Trophoblast cell (in vitro differentiated cells and primary cell): ENCODE measurements at regions not wholly inside any gene's neighbourhood (a gene's known extent, or its start where the extent isn't known, plus 50 kb on each side); places are given as distances from the start of the nearest gene placed in this dataset.

Experiments used
- DNase-seq, 2 donors: peaks; one replicate each; pipeline ENCODE4 v3.0.0-alpha.2; 2016
- H2AFZ ChIP-seq: 2 replicates; pipeline ENCODE4 v1.6.1; 2013; ENCODE audit warnings: low read length, moderate library complexity, mild to moderate bottlenecking; ENCODE audit not compliant: insufficient read depth, poor library complexity
- H2AK5ac ChIP-seq: 2 replicates; pipeline ENCODE4 v1.6.1; 2013; ENCODE audit warnings: mild to moderate bottlenecking, low read length
- H2BK120ac ChIP-seq: 2 replicates; pipeline ENCODE4 v1.6.1; 2013; ENCODE audit warnings: low read length, mild to moderate bottlenecking, moderate library complexity; ENCODE audit not compliant: insufficient read depth, poor library complexity
- H2BK12ac ChIP-seq: 2 replicates; pipeline ENCODE4 v1.6.1; 2013; ENCODE audit warnings: mild to moderate bottlenecking, low read length, moderate library complexity
- H2BK5ac ChIP-seq: 2 replicates; pipeline ENCODE4 v1.6.1; 2013; ENCODE audit warnings: low read length, low read depth, moderate library complexity, mild to moderate bottlenecking; ENCODE audit not compliant: poor library complexity
- H3K14ac ChIP-seq: 2 replicates; pipeline ENCODE4 v1.6.1; 2013; ENCODE audit warnings: mild to moderate bottlenecking, low read length
- H3K18ac ChIP-seq: 2 replicates; pipeline ENCODE4 v1.6.1; 2013; ENCODE audit warnings: mild to moderate bottlenecking, low read length
- H3K23ac ChIP-seq: 2 replicates; pipeline ENCODE4 v1.6.1; 2013; ENCODE audit warnings: low read length
- H3K27ac ChIP-seq: 2 replicates; pipeline ENCODE4 v1.5.1; 2013; ENCODE audit warnings: low read depth, mild to moderate bottlenecking, inconsistent platforms, low read length, moderate library complexity
- H3K27me3 ChIP-seq: 2 replicates; pipeline ENCODE4 v1.6.1; 2013; ENCODE audit warnings: inconsistent platforms, mild to moderate bottlenecking, low read length, moderate library complexity; ENCODE audit not compliant: insufficient read depth
- H3K36me3 ChIP-seq, 2 experiments: 1 replicate in 1 of 2; 2 replicates in 1 of 2; pipeline ENCODE4 v1.6.1; 2013; ENCODE audit warnings: low read length in 2 of 2, mild to moderate bottlenecking in 2 of 2, moderate library complexity in 1 of 2; ENCODE audit not compliant: insufficient read depth in 2 of 2, control insufficient read depth in 1 of 2
- H3K4ac ChIP-seq: 2 replicates; pipeline ENCODE4 v1.6.1; 2013; ENCODE audit warnings: low read depth, mild to moderate bottlenecking, low read length, moderate library complexity
- H3K4me1 ChIP-seq, 2 experiments: 1 replicate in 1 of 2; 2 replicates in 1 of 2; pipeline ENCODE4 v1.6.1; 2013; ENCODE audit warnings: low read length in 2 of 2, mild to moderate bottlenecking in 2 of 2, moderate library complexity in 1 of 2; ENCODE audit not compliant: insufficient read depth in 2 of 2, control insufficient read depth in 1 of 2
- H3K4me2 ChIP-seq: 2 replicates; pipeline ENCODE4 v1.6.1; 2013; ENCODE audit warnings: inconsistent platforms, mild to moderate bottlenecking, low read length, moderate library complexity
- H3K4me3 ChIP-seq: 2 replicates; pipeline ENCODE4 v1.5.1; 2013; ENCODE audit warnings: mild to moderate bottlenecking, low read depth, low read length, inconsistent platforms
- H3K79me1 ChIP-seq: one replicate; pipeline ENCODE4 v1.6.1; 2013; ENCODE audit warnings: low read length
- H3K79me2 ChIP-seq: 2 replicates; pipeline ENCODE4 v1.6.1; 2013; ENCODE audit warnings: low read length, mild to moderate bottlenecking; ENCODE audit not compliant: control insufficient read depth, insufficient read depth, poor library complexity
- H3K9ac ChIP-seq: 2 replicates; pipeline ENCODE4 v1.6.1; 2013; ENCODE audit warnings: mild to moderate bottlenecking, low read length
- H3K9me3 ChIP-seq: 2 replicates; pipeline ENCODE4 v1.6.1; 2013; ENCODE audit warnings: low read depth, mild to moderate bottlenecking, control low read depth, inconsistent platforms, low read length; ENCODE audit not compliant: insufficient read depth
- H4K12ac ChIP-seq: 2 replicates; pipeline ENCODE4 v1.6.1; 2013; ENCODE audit warnings: low read depth, mild to moderate bottlenecking, low read length, moderate library complexity
- H4K8ac ChIP-seq: 2 replicates; pipeline ENCODE4 v1.6.1; 2013; ENCODE audit warnings: low read depth, mild to moderate bottlenecking, low read length, moderate library complexity
- H4K91ac ChIP-seq: one replicate; pipeline ENCODE4 v1.6.1; 2013; ENCODE audit warnings: low read depth, mild to moderate bottlenecking, low read length, moderate library complexity
- WGBS: extraction: QIAGEN DNeasy Blood & Tissue Kit; methylation state at CpG from one replicate; pipeline ENCODE4 v1.1.7; 2013; ENCODE audit warnings: missing lambda C conversion rate; ENCODE audit not compliant: insufficient read length, insufficient coverage; ENCODE audit errors: extremely low coverage; 5-methylcytosine and 5-hydroxymethylcytosine counted together

DNA sequence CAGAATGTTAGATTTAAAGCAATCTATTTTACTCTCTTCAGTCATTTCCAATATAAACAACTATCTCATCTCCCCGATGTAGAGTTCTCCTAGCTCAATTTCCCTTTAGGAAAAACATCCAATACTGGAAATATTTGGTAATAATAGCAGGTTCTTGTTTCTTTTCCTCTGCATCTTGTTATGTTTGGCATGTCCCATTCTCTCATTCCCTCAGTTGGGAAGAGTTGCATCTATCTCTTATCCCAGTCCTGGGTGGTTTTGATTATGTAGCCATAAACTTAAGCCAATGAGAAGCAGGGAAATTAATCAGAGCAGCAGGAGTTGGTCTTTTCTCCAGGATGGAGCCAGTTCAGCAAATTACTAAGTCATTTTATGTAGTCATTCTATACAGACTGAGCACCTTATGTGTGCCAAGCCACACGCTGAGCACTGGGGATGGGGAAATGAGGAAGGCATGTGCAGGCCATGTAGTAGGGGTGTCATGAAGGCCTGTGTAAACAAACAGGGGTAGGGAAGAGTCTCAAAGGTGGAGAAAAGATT, 418.2 kb upstream of the NFIA start:
- no peaks in the 10 kb centered on the region for H3K27me3 ChIP-seq
- no peak overlapping the region for H2BK120ac ChIP-seq
- H3K4me2 ChIP-seq, result no peak overlapping the region
- no peaks in the 10 kb centered on the region for H3K79me1 ChIP-seq
- no CpG with 5 or more reads among the region's 2 CpGs for WGBS
- no peak for DNase-seq
- H3K4me1 ChIP-seq, result no peaks in the 10 kb centered on the region
- no peak overlapping the region for H4K12ac ChIP-seq
- no peak overlapping the region for H2AFZ ChIP-seq
- no peak overlapping the region for H2BK5ac ChIP-seq
- no peak overlapping the region for H4K91ac ChIP-seq
- no peak overlapping the region for H3K14ac ChIP-seq
- no peak overlapping the region for H4K8ac ChIP-seq
- H3K79me2 ChIP-seq, result no peaks in the 10 kb centered on the region
- no peak overlapping the region for H2AK5ac ChIP-seq
- no peak overlapping the region for H2BK12ac ChIP-seq
- no peak overlapping the region for H3K18ac ChIP-seq
- H3K9ac ChIP-seq, result no peak overlapping the region
- no peak overlapping the region for H3K23ac ChIP-seq
- H3K4ac ChIP-seq, result no peak overlapping the region
- H3K9me3 ChIP-seq, result no peaks in the 10 kb centered on the region
- no peak overlapping the region for H3K4me3 ChIP-seq
- H3K27ac ChIP-seq, result no peak overlapping the region
- H3K36me3 ChIP-seq, result no peaks in the 10 kb centered on the region

DNA sequence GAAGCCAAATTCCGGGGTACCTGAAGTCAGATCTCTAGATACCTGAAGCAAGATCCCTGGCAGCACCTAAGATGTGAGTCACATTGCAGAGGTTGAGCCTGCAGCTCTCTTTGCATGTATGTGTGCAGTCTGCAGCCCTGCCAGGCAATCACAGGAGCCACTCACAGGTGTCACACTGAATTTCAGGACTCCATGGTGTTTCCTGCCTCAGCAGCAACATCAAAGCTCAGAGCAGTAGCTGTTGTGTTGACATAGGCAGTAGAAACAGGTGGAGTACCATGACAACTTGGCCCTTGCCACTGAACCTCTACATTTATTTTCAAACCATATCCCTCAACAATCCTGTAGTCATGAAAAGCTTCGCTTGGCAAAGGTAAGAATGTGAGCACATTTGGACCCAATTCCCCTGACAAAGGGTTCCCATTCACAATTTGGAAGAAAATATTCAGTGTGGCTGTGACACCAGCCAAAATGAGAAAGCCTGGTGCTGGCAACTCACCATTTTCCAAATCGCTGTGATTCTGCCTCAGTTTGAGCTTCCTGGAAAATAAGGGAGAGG, 419.8 kb upstream of the NFIA start:
- Histone ChIP-seq H3K4me3 (no peak overlapping the region), H3K14ac (no peak overlapping the region), H3K4me1 (no peaks in the 10 kb centered on the region), H3K27me3 (no peaks in the 10 kb centered on the region), H4K91ac (no peak overlapping the region), H3K79me2 (no peaks in the 10 kb centered on the region), H3K9ac (no peak overlapping the region), H2BK120ac (no peak overlapping the region), H3K23ac (no peak overlapping the region), H3K4me2 (no peak overlapping the region), H3K4ac (no peak overlapping the region), H2BK12ac (no peak overlapping the region), H3K18ac (no peak overlapping the region), H2BK5ac (no peak overlapping the region), H4K12ac (no peak overlapping the region), H2AK5ac (no peak overlapping the region), H3K79me1 (no peaks in the 10 kb centered on the region), H3K36me3 (no peaks in the 10 kb centered on the region), H3K9me3 (no peaks in the 10 kb centered on the region), H2AFZ (no peak overlapping the region), H3K27ac (no peak overlapping the region), H4K8ac (no peak overlapping the region)
- no CpG with 5 or more reads among the region's 3 CpGs for WGBS
- DNase-seq, result no peak

DNA sequence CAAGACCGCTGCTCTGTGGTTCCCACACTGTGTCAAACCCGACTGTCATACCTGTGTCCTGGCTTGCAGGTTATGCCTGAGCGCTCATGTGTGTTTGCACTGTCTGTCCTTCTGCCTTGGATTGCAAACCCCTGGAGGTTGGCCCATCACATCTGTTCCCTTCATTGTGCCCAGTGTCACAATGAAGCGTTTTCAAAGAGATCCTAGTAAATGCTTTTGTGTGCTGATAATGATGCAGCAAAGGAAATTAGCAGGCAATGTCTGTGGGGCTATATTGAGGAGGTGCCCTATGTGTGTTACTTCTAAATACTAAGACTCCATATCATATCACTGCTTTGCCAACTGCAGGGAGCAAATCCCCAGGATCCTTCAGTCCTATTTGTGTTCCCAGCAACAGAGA, 424.4 kb upstream of the NFIA start:
- Histone ChIP-seq H2AK5ac (no peak overlapping the region), H3K18ac (no peak overlapping the region), H2AFZ (no peak overlapping the region), H3K79me1 (no peaks in the 10 kb centered on the region), H3K14ac (no peak overlapping the region), H3K4me3 (no peak overlapping the region), H3K23ac (no peak overlapping the region), H2BK120ac (no peak overlapping the region), H2BK12ac (no peak overlapping the region), H3K27me3 (no peaks in the 10 kb centered on the region), H3K27ac (no peak overlapping the region), H3K4me1 (no peaks in the 10 kb centered on the region), H3K36me3 (no peaks in the 10 kb centered on the region), H3K9ac (no peak overlapping the region), H3K9me3 (no peaks in the 10 kb centered on the region), H4K12ac (no peak overlapping the region), H3K79me2 (no peaks in the 10 kb centered on the region), H2BK5ac (no peak overlapping the region), H3K4ac (no peak overlapping the region), H3K4me2 (no peak overlapping the region), H4K8ac (no peak overlapping the region), H4K91ac (no peak overlapping the region)
- WGBS, result no CpG with 5 or more reads among the region's 4 CpGs
- DNase-seq, result no peak

DNA sequence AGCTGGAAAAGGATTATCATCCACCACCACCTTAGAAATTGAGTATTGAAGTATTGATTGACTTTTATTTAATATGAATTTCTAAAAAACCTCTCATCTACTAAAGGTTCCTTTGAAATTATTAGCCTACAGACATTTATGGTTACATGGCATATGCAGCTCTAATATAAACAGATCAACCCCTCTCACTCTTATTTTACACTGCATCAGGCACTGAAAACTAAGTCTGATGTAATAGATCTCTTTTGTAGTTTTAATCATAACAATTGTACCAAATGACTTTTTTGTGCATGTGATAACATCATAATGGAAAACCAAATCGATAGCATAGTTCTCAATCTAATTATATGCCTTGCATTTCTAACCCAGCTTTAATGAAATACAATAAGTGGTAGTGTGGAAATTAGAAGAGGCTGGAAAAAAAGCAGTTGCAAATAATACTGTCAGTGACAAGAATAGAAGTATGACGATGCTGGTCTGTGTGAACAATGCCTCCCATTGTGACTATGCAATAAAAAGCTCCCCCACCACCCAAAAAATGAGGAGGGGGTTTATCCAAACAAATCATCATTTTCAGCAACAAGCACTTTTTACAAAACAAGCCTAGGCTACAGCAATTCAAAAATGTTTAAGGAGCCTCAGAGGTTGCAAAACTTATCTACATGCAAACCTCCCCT, 426.5 kb upstream of the NFIA start:
- Histone ChIP-seq H3K79me2 (no peaks in the 10 kb centered on the region), H2BK120ac (no peak overlapping the region), H3K9ac (no peak overlapping the region), H3K9me3 (no peaks in the 10 kb centered on the region), H2AFZ (no peak overlapping the region), H2BK5ac (no peak overlapping the region), H3K23ac (no peak overlapping the region), H3K36me3 (no peaks in the 10 kb centered on the region), H3K4me3 (no peak overlapping the region), H4K8ac (no peak overlapping the region), H4K12ac (no peak overlapping the region), H3K4me1 (no peaks in the 10 kb centered on the region), H2AK5ac (no peak overlapping the region), H3K27ac (no peak overlapping the region), H3K14ac (no peak overlapping the region), H3K4me2 (no peak overlapping the region), H3K79me1 (no peaks in the 10 kb centered on the region), H3K4ac (no peak overlapping the region), H3K27me3 (no peaks in the 10 kb centered on the region), H3K18ac (no peak overlapping the region), H4K91ac (no peak overlapping the region), H2BK12ac (no peak overlapping the region)
- WGBS, result no CpG with 5 or more reads among the region's 2 CpGs
- DNase-seq, result no peak
